Left ventricle myocardium inferior (tissue), 1 donor: ENCODE measurements at regions not wholly inside any gene's neighbourhood (a gene's known extent, or its start where the extent isn't known, plus 50 kb on each side); places are given as distances from the start of the nearest gene placed in this dataset.

Experiments
- DNase-seq: peaks from one replicate; pipeline ENCODE4 v3.0.0-alpha.2; 2020
- H3K27ac ChIP-seq: fragments of 200-600 bp; replicated peaks from 2 replicates; pipeline ENCODE4 v1.8.0; 2021
- H3K27me3 ChIP-seq: fragments of 200-600 bp; 2 replicates; pipeline ENCODE4 v1.8.0; 2021; ENCODE audit warnings: low read depth
- H3K36me3 ChIP-seq: fragments of 200-600 bp; 2 replicates; pipeline ENCODE4 v1.8.0; 2021
- H3K4me1 ChIP-seq: fragments of 200-600 bp; 2 replicates; pipeline ENCODE4 v1.8.0; 2021
- H3K4me3 ChIP-seq: fragments of 200-600 bp; 2 replicates; pipeline ENCODE4 v1.8.0; 2021; ENCODE audit warnings: mild to moderate bottlenecking, moderate library complexity
- H3K9me3 ChIP-seq: fragments of 200-600 bp; replicated peaks from 2 replicates; pipeline ENCODE4 v1.8.0; 2021
- CTCF ChIP-seq: fragments of 200-600 bp; IDR thresholded peaks from 2 replicates; pipeline ENCODE4 v1.8.0; 2021; ENCODE audit warnings: antibody characterized with exemption, mild to moderate bottlenecking, borderline replicate concordance
- intact Hi-C: fragments of 100-400 bp; cut with micrococcal nuclease; formaldehyde crosslinking; loops from one replicate; pipeline ENCODE4 v1.11.0; 2022
- donor health status: DM: no; HTN: yes; CAD: no; lungs with severe emphysema.

- DNase-seq: no peak
- Histone ChIP-seq H3K9me3 (no peaks in the 10 kb centered on the region), H3K27ac (no peak overlapping the region), H3K4me3 (no peak overlapping the region), H3K36me3 (no peaks in the 10 kb centered on the region), H3K27me3 (peaks cover 59% of the 10 kb centered on the region), H3K4me1 (no peaks in the 10 kb centered on the region)
- no peak for TF ChIP-seq CTCF
- intact Hi-C loops: no loop called here
Measured at GRCh38 chr18:78730546-78730945, 249.1 kb upstream of the SALL3 start.

- Histone ChIP-seq H3K9me3 (no peaks in the 10 kb centered on the region), H3K36me3 (no peaks in the 10 kb centered on the region), H3K27ac (no peak overlapping the region), H3K4me3 (no peak overlapping the region), H3K27me3 (peaks cover 56% of the 10 kb centered on the region), H3K4me1 (no peaks in the 10 kb centered on the region)
- DNase-seq: no peak
- no peak for TF ChIP-seq CTCF
- intact Hi-C loops: no loop called here
Measured at GRCh38 chr18:78731016-78731397, 248.6 kb upstream of the SALL3 start.

- intact Hi-C loops: no loop called here
- Histone ChIP-seq H3K4me3 (no peak overlapping the region), H3K27me3 (peaks cover 52% of the 10 kb centered on the region), H3K9me3 (no peaks in the 10 kb centered on the region), H3K36me3 (no peaks in the 10 kb centered on the region), H3K4me1 (no peaks in the 10 kb centered on the region), H3K27ac (no peak overlapping the region)
- no peak for TF ChIP-seq CTCF
- no peak for DNase-seq
Measured at GRCh38 chr18:78731398-78732032, 248.1 kb upstream of the SALL3 start.

GRCh38 chr18:78732273-78733210, 247.1 kb upstream of the SALL3 start:
- intact Hi-C loops: no loop called here
- Histone ChIP-seq H3K4me3 (no peak overlapping the region), H3K9me3 (no peaks in the 10 kb centered on the region), H3K27me3 (peaks cover 51% of the 10 kb centered on the region), H3K4me1 (no peaks in the 10 kb centered on the region), H3K36me3 (no peaks in the 10 kb centered on the region), H3K27ac (no peak overlapping the region)
- no peak for TF ChIP-seq CTCF
- DNase-seq: no peak

- H3K36me3 ChIP-seq: no peaks in the 10 kb centered on the region
- intact Hi-C loops: no loop called here
- no peak for TF ChIP-seq CTCF
- H3K4me1 ChIP-seq: no peaks in the 10 kb centered on the region
- no peak overlapping the region for H3K27ac ChIP-seq
- DNase-seq: no peak
- no peak overlapping the region for H3K4me3 ChIP-seq
- H3K27me3 ChIP-seq: peaks cover 37% of the 10 kb centered on the region
- no peaks in the 10 kb centered on the region for H3K9me3 ChIP-seq
Measured at GRCh38 chr18:78733762-78734613, 245.6 kb upstream of the SALL3 start.
